AG10803 (cell line): ENCODE measurements at regions not wholly inside any gene's neighbourhood (a gene's known extent, or its start where the extent isn't known, plus 50 kb on each side); places are given as distances from the start of the nearest gene placed in this dataset.

Source experiments
- DNase-seq: peaks from one replicate; pipeline ENCODE4 v3.0.0; 2010; ENCODE audit warnings: low read depth
- H3K4me3 ChIP-seq: 2 replicates; pipeline ENCODE4 v1.5.1; 2011; ENCODE audit warnings: mild to moderate bottlenecking, low read length, control low read depth
- TF ChIP-seq, protein P1 (sequence below): conservative IDR thresholded peaks from 2 replicates; pipeline ENCODE4 v1.5.1; 2011; ENCODE audit warnings: mild to moderate bottlenecking, low read length, control low read depth, inconsistent platforms

DNA sequence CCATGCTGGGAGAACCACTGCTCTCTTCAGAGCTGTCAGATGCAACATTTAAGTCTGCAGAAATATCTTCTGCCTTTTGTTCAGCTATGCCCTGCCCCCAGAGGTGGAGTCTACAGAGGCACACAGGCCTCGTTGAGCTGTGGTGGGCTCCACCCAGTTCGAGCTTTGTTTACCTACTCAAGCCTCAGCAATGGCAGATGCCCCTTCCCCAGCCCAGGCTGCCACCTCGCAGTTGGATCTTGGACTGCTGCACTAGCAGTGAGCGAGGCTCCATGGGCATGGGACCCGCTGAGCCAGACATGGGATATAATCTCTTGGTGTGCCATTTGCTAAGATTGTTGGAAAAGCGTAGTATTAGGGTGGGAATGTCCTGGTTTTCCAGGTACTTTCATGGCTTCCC, 229.1 kb upstream of the C11orf87 start:
- TF ChIP-seq, protein P1, sequence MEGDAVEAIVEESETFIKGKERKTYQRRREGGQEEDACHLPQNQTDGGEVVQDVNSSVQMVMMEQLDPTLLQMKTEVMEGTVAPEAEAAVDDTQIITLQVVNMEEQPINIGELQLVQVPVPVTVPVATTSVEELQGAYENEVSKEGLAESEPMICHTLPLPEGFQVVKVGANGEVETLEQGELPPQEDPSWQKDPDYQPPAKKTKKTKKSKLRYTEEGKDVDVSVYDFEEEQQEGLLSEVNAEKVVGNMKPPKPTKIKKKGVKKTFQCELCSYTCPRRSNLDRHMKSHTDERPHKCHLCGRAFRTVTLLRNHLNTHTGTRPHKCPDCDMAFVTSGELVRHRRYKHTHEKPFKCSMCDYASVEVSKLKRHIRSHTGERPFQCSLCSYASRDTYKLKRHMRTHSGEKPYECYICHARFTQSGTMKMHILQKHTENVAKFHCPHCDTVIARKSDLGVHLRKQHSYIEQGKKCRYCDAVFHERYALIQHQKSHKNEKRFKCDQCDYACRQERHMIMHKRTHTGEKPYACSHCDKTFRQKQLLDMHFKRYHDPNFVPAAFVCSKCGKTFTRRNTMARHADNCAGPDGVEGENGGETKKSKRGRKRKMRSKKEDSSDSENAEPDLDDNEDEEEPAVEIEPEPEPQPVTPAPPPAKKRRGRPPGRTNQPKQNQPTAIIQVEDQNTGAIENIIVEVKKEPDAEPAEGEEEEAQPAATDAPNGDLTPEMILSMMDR = no peak
- no peak overlapping the region for H3K4me3 ChIP-seq
- no peak for DNase-seq

DNA sequence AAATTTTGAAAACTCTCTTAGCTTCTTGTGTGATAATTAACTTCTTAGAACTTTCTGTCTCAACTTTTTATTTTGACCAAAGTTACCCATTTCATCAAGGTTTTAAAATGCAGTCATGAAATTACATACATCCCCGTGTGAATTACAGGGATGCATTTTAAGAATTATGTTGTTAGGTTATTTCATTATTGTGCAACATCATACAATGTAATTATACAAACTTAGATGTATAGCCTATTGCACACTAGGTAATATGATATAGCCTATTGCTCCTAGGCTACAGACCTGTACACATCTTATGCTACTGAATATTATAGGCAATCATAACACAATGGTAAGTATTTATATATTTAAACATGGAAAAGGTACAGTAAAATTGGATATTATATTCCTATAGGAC, 228.1 kb upstream of the C11orf87 start:
- no peak overlapping the region for H3K4me3 ChIP-seq
- TF ChIP-seq, protein P1 = no peak
- DNase-seq = no peak

DNA sequence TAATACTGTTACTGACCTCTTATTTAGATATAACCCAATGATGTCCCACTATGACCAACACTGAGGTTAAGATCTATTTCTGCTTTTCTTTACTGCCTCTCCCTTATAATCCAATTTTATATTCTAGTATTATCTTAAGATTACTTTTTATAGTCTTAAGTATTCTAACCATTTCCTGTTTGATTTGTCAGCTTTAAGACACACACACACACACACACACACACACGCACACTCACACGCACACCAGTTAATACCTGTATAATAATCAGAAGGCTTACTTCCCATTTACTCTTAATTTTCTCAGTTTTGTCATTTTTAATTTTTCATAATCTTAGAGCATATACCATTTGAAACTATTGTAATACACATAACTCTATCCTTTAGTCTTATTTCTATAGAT, 226.0 kb upstream of the C11orf87 start:
- TF ChIP-seq, protein P1 = no peak
- peak; percentile 8 for DNase-seq
- H3K4me3 ChIP-seq = no peak overlapping the region

DNA sequence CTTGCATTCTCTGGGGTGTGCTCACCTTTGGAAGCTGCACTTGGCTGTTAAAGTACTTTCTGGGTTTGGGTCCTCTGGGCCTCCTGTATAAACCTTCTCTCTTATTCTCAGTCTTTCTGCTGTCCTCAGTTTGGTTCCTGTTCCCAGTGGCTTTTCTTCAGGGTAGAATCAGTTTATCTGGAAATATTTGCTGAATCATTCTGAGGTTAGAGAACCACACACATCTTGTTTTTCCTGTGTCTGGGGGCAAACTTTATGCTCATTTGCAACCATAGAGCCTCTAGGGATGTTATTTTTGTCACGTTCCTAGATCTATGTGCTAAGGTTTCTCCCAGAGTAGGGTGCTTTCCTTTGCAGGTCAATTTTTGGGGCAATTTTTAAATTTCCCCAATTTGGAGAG, 224.3 kb upstream of the C11orf87 start:
- TF ChIP-seq, protein P1 = no peak
- DNase-seq = peak; percentile 48
- no peak overlapping the region for H3K4me3 ChIP-seq

DNA sequence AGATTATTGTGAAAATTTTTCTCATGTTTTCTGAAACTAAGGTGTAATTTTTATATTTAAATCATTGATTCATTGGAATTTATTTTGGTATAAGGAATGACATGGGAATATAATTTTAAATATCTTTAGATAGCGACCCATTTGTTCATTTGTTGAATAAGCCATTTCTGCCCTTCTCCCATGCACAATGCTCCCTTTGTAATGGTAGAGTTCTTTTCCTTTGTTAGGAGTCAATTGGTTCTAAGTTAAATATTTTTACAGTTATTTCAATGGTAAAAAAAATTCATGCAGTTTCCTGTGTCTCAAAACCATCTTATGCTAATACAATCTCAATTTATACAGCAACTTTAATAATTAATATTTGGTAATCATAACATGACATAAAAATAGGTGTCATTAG, 218.8 kb upstream of the C11orf87 start:
- TF ChIP-seq, protein P1 = no peak
- H3K4me3 ChIP-seq = no peak overlapping the region
- DNase-seq = no peak

DNA sequence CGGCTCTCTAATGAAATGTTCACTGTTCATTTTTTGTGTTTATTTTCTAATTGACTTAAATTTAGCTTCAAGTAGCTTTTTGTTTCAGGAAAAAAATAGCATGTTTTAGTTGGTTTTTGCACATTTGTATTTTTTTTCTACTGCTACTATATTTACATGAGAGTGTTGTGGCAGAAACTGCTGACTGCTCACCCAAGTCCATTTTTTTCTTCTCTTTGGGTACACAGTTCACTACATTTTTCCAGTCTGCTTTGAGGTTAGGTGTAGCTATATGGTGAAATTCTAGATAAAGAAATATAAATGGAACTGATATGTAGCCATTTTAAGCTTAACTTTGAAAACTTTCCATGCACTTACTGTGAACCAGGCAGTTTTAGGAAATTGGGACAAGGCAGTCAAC, 216.7 kb upstream of the C11orf87 start:
- TF ChIP-seq, protein P1 = no peak
- no peak overlapping the region for H3K4me3 ChIP-seq
- DNase-seq = no peak

DNA sequence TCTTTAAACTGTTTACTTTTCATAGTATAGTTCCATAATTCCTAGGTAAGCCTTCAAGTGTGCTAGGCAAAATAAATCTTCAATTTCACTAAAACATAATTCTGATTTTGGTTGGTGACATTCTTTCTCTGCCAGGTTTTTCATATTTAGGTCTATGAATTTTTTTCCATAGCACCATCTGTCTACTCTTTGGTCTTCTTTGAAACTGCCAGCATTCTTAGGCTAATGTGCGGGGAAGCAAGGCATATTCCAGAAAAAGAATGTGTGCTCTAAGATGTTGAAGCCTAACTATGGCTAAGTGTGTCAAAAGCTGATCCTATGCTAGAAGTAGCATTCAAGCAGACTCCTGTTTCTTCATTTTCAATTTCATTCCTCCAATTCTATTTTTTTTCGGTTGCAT, 213.9 kb upstream of the C11orf87 start:
- no peak for DNase-seq
- no peak overlapping the region for H3K4me3 ChIP-seq
- TF ChIP-seq, protein P1 = no peak
